Upper lobe of left lung (tissue), 4 donors: ENCODE measurements at regions not wholly inside any gene's neighbourhood (a gene's known extent, or its start where the extent isn't known, plus 50 kb on each side); places are given as distances from the start of the nearest gene placed in this dataset.

Source experiments
- EP300 ChIP-seq, 4 donors: sonication (generic); formaldehyde crosslinking; IDR thresholded peaks; one replicate each; pipeline ENCODE4 v1.5.1; 2017; ENCODE audit warnings: antibody characterized with exemption in 4 of 4, control low read depth in 2 of 4
- POLR2A ChIP-seq, 4 donors: fragments of 450-650 bp; IDR thresholded peaks; one replicate each; pipeline ENCODE4 v1.5.1; 2016 to 2017; ENCODE audit warnings: antibody characterized with exemption in 4 of 4, mild to moderate bottlenecking in 2 of 4
- POLR2AphosphoS5 ChIP-seq, 2 donors: sonication (generic); formaldehyde crosslinking; IDR thresholded peaks; one replicate each; pipeline ENCODE4 v1.5.1; 2017; ENCODE audit warnings: antibody characterized with exemption in 2 of 2
- TF ChIP-seq, protein P1 (sequence below), 6 experiments: fragments of 450-650 bp in 4 of 6; fragments of 200-600 bp in 2 of 6; sonication (generic) in 2 of 6; IDR thresholded peaks; one replicate each; pipeline ENCODE4 v1.5.1; 2016 to 2019; ENCODE audit warnings: antibody characterized with exemption in 6 of 6

DNA sequence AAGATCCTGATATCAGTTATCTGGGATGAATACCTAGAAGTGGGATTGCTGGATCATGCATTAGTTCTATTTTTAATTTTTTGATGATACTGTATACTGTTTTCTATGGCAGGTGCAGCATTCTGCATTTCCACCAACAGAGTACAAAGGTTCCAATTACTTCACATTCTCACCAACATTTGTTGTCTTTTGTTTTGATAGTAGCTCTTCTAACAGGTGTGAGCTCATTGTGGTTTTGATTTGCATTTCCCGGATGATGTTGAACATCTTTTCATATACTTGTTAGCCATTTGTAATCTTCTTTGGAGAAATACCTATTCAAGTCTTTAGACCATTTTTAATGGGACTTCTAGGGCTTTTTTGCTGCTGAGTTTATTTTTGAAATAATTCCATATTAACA lies 139.2 kb upstream of the AMOT start:
- TF ChIP-seq, protein P1, sequence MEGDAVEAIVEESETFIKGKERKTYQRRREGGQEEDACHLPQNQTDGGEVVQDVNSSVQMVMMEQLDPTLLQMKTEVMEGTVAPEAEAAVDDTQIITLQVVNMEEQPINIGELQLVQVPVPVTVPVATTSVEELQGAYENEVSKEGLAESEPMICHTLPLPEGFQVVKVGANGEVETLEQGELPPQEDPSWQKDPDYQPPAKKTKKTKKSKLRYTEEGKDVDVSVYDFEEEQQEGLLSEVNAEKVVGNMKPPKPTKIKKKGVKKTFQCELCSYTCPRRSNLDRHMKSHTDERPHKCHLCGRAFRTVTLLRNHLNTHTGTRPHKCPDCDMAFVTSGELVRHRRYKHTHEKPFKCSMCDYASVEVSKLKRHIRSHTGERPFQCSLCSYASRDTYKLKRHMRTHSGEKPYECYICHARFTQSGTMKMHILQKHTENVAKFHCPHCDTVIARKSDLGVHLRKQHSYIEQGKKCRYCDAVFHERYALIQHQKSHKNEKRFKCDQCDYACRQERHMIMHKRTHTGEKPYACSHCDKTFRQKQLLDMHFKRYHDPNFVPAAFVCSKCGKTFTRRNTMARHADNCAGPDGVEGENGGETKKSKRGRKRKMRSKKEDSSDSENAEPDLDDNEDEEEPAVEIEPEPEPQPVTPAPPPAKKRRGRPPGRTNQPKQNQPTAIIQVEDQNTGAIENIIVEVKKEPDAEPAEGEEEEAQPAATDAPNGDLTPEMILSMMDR (IDR thresholded peaks at IDR 0.05) = no peak
- TF ChIP-seq POLR2A (IDR thresholded peaks at IDR 0.05) (no peak), POLR2AphosphoS5 (IDR thresholded peaks at IDR 0.05) (no peak), EP300 (IDR thresholded peaks at IDR 0.05) (no peak)
